ENCODE measurements at regions not wholly inside any gene's neighbourhood (a gene's known extent, or its start where the extent isn't known, plus 50 kb on each side); places are given as distances from the start of the nearest gene placed in this dataset.

- ChIA-PET CTCF (interaction anchor here (0.5 to 1.9 kb wide), 4 partner anchors 22 to 212 kb away, joined by 3 to 6 read pairs (median 3); no protein-coding TSS in a partner anchor), POLR2A (interaction anchor here (1.0 kb wide), 1 partner anchor 48 kb away, joined by 3 read pairs; the partner anchor contains the start of gene KANK1)
- TF ChIP-seq CHD4 (IDR thresholded peaks at IDR 0.05; ENCODE audit: borderline replicate concordance) = no peak
- TF ChIP-seq POLR2A (IDR thresholded peaks at IDR 0.05; ENCODE audit: low read length) = no peak
- TF ChIP-seq RFX5 (IDR thresholded peaks at IDR 0.05) = no peak
- no peak for TF ChIP-seq ATOH8 (CRISPR knock-in tag; IDR thresholded peaks at IDR 0.05; ENCODE audit: low read depth)
- TF ChIP-seq HOXA7 (CRISPR knock-in tag; IDR thresholded peaks at IDR 0.05) = no peak
- no peak for TF ChIP-seq CHD2 (IDR thresholded peaks at IDR 0.05; ENCODE audit: low read length, partially characterized antibody)
- no peak for TF ChIP-seq SMC3 (IDR thresholded peaks at IDR 0.05)
- H3K27ac ChIP-seq = no peak overlapping the region
- no peak overlapping the region for H3K4me3 ChIP-seq
- DNase-seq (ENCODE audit: low read depth in 1 of 2, low spot score in 1 of 2) (no peak), FAIRE-seq (no peak), ATAC-seq (no peak)
- H3K4me2 ChIP-seq = no peak overlapping the region
- WGBS (ENCODE audit: missing lambda C conversion rate) = 94% methylated on average over 12 of the region's 12 CpGs
- no peaks in the 10 kb centered on the region for H3K9me3 ChIP-seq
- peaks cover 20% of the 10 kb centered on the region for H3K4me1 ChIP-seq
Measured at GRCh38 chr9:551986-552929, 289.2 kb upstream of the DMRT1 start.

GRCh38 chr9:555493-555892 lies 286.0 kb upstream of the DMRT1 start:
- peak; percentile 86 for FAIRE-seq
- Histone ChIP-seq H3K4me3 (no peak overlapping the region), H3K4me1 (peaks cover 49% of the 10 kb centered on the region), H3K4me2 (peak overlapping the region; percentile 43; the same call in 1 of the 3 replicates), H3K9me3 (no peaks in the 10 kb centered on the region), H3K27ac (no peak overlapping the region; a peak in 1 of 6 replicates)
- DNase-seq (ENCODE audit: low read depth in 1 of 2, low spot score in 1 of 2) = no peak
- ChIA-PET POLR2A (no interaction called here), CTCF (interaction anchor here (1.3 kb wide), 1 partner anchor 208 kb away, joined by 3 read pairs; no protein-coding TSS in a partner anchor)
- no peak for TF ChIP-seq MYC (IDR thresholded peaks at IDR 0.05; ENCODE audit: borderline replicate concordance, low read length)
- TF ChIP-seq EHMT2 (IDR thresholded peaks at IDR 0.05; ENCODE audit: low read depth) = no peak
- no peak for TF ChIP-seq CHD4 (IDR thresholded peaks at IDR 0.05; ENCODE audit: borderline replicate concordance)
- TF ChIP-seq CBX2 (IDR thresholded peaks at IDR 0.05; ENCODE audit: borderline replicate concordance, low read depth) = no peak
- no peak for TF ChIP-seq FOXS1 (CRISPR knock-in tag; IDR thresholded peaks at IDR 0.05)
- TF ChIP-seq RARB (CRISPR knock-in tag; IDR thresholded peaks at IDR 0.05) = no peak
- TF ChIP-seq ATOH8 (CRISPR knock-in tag; IDR thresholded peaks at IDR 0.05; ENCODE audit: low read depth) = no peak
- no peak for TF ChIP-seq REST (IDR thresholded peaks at IDR 0.05)
- no peak for TF ChIP-seq SREBF2 (IDR thresholded peaks at IDR 0.05)
- TF ChIP-seq KDM1A (IDR thresholded peaks at IDR 0.05; ENCODE audit: low read depth) = no peak
- no peak for TF ChIP-seq HEYL (CRISPR knock-in tag; IDR thresholded peaks at IDR 0.05)
- no peak for TF ChIP-seq POLR2AphosphoS2 (conservative IDR thresholded peaks at IDR 0.05; ENCODE audit: low read length)
- TF ChIP-seq ZFP36 (IDR thresholded peaks at IDR 0.05; ENCODE audit: borderline replicate concordance, partially characterized antibody) = no peak
- no peak for TF ChIP-seq JUN (IDR thresholded peaks at IDR 0.05)
- no peak for TF ChIP-seq JUNB (IDR thresholded peaks at IDR 0.05)
- no peak for TF ChIP-seq BCL3 (IDR thresholded peaks at IDR 0.05)
- no peak for TF ChIP-seq NR3C1 (IDR thresholded peaks at IDR 0.05)
- TF ChIP-seq EP300 (IDR thresholded peaks at IDR 0.05) = no peak
- WGBS (ENCODE audit: missing lambda C conversion rate) = 85% methylated on average over 4 of the region's 4 CpGs
- ATAC-seq = no peak

All from A549 (cell line).